Chondrocyte (in vitro differentiated cells): ENCODE measurements at regions not wholly inside any gene's neighbourhood (a gene's known extent, or its start where the extent isn't known, plus 50 kb on each side); places are given as distances from the start of the nearest gene placed in this dataset.

Source experiments
- DNase-seq: peaks from one replicate; pipeline ENCODE4 v3.0.0; 2021; ENCODE audit warnings: mixed read lengths, low spot score
- H3K27ac Mint-ChIP-seq: one replicate; pipeline ENCODE4 v1.8.0; 2021; ENCODE audit warnings: mild to moderate bottlenecking, moderate library complexity, mixed read lengths; ENCODE audit not compliant: unreplicated experiment
- H3K27me3 Mint-ChIP-seq: 2 replicates; pipeline ENCODE4 v1.8.0; 2021; ENCODE audit warnings: low read depth, mixed read lengths
- H3K36me3 Mint-ChIP-seq: 2 replicates; pipeline ENCODE4 v1.8.0; 2021; ENCODE audit warnings: low read depth, mixed read lengths
- H3K4me1 Mint-ChIP-seq: 2 replicates; pipeline ENCODE4 v1.8.0; 2021; ENCODE audit warnings: low read depth, mild to moderate bottlenecking, mixed read lengths
- H3K4me3 Mint-ChIP-seq: one replicate; pipeline ENCODE4 v1.8.0; 2021; ENCODE audit warnings: mild to moderate bottlenecking, moderate library complexity, mixed read lengths; ENCODE audit not compliant: unreplicated experiment
- H3K9me3 Mint-ChIP-seq: 2 replicates; pipeline ENCODE4 v1.8.0; 2021; ENCODE audit warnings: low read depth, mixed read lengths
- TF ChIP-seq, protein P1 (sequence below): fragments of 200-600 bp; sonication (generic); IDR thresholded peaks from 2 replicates; pipeline ENCODE4 v1.5.0; 2021; ENCODE audit warnings: antibody characterized with exemption, mild to moderate bottlenecking, moderate library complexity

DNA sequence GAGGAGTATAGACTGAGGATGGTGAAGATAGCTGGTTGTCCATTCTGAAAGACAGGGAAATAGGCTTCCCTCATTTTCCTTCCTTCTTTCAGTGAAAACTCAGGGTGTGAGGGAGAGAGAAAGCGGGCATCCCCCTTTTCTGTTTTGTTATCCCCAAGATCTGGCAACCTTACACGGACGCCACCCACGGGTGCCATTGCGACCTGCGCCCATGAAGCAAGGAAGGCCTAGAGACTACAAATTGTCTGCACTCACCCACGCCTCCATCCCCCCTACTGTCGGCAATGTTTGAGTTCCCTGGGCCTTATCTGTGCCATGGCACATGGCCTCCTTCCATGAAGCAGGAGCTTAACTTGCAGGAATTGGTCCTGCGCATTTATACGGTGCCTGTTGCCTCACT, 115.0 kb upstream of the IGF1 start:
- Mint-ChIP-seq H3K4me1 (no peaks in the 10 kb centered on the region), H3K27ac (no peak overlapping the region), H3K36me3 (no peaks in the 10 kb centered on the region), H3K27me3 (no peaks in the 10 kb centered on the region), H3K4me3 (no peak overlapping the region), H3K9me3 (no peaks in the 10 kb centered on the region)
- TF ChIP-seq, protein P1, sequence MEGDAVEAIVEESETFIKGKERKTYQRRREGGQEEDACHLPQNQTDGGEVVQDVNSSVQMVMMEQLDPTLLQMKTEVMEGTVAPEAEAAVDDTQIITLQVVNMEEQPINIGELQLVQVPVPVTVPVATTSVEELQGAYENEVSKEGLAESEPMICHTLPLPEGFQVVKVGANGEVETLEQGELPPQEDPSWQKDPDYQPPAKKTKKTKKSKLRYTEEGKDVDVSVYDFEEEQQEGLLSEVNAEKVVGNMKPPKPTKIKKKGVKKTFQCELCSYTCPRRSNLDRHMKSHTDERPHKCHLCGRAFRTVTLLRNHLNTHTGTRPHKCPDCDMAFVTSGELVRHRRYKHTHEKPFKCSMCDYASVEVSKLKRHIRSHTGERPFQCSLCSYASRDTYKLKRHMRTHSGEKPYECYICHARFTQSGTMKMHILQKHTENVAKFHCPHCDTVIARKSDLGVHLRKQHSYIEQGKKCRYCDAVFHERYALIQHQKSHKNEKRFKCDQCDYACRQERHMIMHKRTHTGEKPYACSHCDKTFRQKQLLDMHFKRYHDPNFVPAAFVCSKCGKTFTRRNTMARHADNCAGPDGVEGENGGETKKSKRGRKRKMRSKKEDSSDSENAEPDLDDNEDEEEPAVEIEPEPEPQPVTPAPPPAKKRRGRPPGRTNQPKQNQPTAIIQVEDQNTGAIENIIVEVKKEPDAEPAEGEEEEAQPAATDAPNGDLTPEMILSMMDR, result no peak
- DNase-seq, result no peak

DNA sequence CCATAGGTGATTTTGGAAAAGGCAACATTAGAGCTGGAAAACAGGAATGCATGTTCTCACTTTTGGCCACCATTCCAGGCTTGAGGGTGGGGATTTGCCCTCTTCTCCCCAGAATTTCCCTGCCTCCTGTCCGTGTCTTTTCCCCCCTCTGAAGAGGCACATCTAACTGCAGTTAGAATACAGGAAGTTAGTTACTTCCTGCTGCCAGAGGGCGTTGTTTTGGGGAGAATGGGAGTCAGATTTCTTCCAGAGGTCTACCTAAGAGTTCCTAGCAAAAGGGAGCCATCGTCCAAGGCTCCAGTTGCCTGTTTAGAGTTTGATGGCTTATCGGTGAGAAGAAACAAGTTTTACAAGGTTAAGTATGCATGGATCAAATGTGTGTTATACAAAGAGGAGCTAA, 112.8 kb upstream of the IGF1 start:
- no peak for DNase-seq
- no peaks in the 10 kb centered on the region for H3K27me3 Mint-ChIP-seq
- H3K9me3 Mint-ChIP-seq, result no peaks in the 10 kb centered on the region
- no peaks in the 10 kb centered on the region for H3K36me3 Mint-ChIP-seq
- H3K27ac Mint-ChIP-seq, result no peak overlapping the region
- no peaks in the 10 kb centered on the region for H3K4me1 Mint-ChIP-seq
- no peak overlapping the region for H3K4me3 Mint-ChIP-seq
- TF ChIP-seq, protein P1, result no peak

DNA sequence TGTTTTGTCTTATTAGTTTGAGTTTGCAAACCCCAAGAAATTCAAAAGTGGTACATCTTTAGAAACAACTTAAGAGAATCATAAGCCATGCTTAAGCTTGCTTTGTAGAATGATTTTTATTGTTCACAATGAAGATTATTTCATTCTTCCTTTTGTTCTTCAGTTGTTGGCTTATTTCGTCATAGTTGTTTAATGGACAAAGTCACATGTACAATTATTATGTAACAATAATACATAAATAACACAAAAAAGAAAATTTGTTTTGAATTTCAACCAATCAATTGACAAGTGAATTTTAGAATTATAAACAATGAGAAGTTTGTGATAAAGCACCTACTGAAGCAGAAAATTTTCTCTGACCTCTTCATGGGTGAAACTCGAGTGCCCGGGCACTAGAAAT, 111.8 kb upstream of the IGF1 start:
- Mint-ChIP-seq H3K27ac (no peak overlapping the region), H3K4me3 (no peak overlapping the region), H3K36me3 (no peaks in the 10 kb centered on the region), H3K27me3 (no peaks in the 10 kb centered on the region), H3K9me3 (no peaks in the 10 kb centered on the region), H3K4me1 (no peaks in the 10 kb centered on the region)
- TF ChIP-seq, protein P1, result no peak
- no peak for DNase-seq

DNA sequence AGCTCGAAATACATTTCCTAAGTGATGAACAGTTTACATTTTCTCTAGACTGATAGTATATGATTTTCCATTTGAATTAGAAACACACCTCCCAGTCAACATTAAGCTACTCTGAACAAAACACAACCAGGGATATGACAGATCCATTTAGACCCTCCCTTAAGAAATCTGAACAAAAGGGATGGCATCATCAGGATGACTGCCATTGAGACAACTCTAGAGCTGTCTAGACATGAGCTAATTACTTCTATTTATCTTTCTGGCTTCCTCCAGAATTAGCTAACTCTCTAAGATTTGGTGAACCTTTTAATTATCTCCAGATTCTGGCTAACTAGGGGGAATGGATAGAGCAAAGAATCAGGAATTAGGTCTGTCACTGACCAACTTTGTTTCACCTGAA, 92.9 kb upstream of the IGF1 start:
- TF ChIP-seq, protein P1, result no peak
- no peak overlapping the region for H3K4me3 Mint-ChIP-seq
- no peaks in the 10 kb centered on the region for H3K27me3 Mint-ChIP-seq
- DNase-seq, result no peak
- H3K9me3 Mint-ChIP-seq, result peaks cover 7% of the 10 kb centered on the region
- peaks cover 44% of the 10 kb centered on the region for H3K4me1 Mint-ChIP-seq
- H3K36me3 Mint-ChIP-seq, result no peaks in the 10 kb centered on the region
- H3K27ac Mint-ChIP-seq, result no peak overlapping the region

DNA sequence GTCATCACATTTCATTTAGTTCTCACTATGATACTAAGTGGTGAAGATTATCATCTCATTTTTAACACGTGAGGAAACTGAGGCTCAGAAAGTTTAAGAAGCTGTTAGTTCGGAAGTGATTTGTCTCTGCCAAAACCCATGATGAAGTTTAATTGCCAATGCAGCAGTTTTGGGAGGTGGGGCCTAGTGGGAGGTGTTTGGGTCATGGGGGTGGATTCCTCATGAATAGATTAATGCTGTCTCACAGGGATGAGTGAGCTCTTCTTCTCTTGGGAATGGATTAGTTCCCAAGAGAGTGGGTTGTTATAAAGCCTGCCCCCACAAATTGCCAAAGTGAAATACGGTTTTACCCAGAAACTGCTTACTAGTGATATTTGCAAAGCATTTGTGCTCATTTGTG, 91.5 kb upstream of the IGF1 start:
- Mint-ChIP-seq H3K4me3 (no peak overlapping the region), H3K27ac (no peak overlapping the region), H3K4me1 (peaks cover 50% of the 10 kb centered on the region), H3K36me3 (no peaks in the 10 kb centered on the region), H3K27me3 (no peaks in the 10 kb centered on the region), H3K9me3 (peaks cover 4% of the 10 kb centered on the region)
- TF ChIP-seq, protein P1, result no peak
- DNase-seq, result no peak
